Fibroblast of villous mesenchyme (primary cell): ENCODE measurements at regions not wholly inside any gene's neighbourhood (a gene's known extent, or its start where the extent isn't known, plus 50 kb on each side); places are given as distances from the start of the nearest gene placed in this dataset.
"Not testable (repeated sequence)": the region's sequence is repeated elsewhere in the genome, so short reads cannot be mapped to it uniquely, and the experiment has no call there.

Source experiments
- DNase-seq: peaks from one replicate; pipeline ENCODE4 v3.0.0-alpha.2; 2010; ENCODE audit warnings: low read depth
- H3K4me3 ChIP-seq: 2 replicates; pipeline ENCODE4 v1.5.1; 2011; ENCODE audit warnings: low read depth, mild to moderate bottlenecking, low read length
- TF ChIP-seq, protein P1 (sequence below): IDR thresholded peaks from 2 replicates; pipeline ENCODE4 v1.5.1; 2012; ENCODE audit warnings: low read depth, mild to moderate bottlenecking, low read length; ENCODE audit not compliant: insufficient read depth

DNA sequence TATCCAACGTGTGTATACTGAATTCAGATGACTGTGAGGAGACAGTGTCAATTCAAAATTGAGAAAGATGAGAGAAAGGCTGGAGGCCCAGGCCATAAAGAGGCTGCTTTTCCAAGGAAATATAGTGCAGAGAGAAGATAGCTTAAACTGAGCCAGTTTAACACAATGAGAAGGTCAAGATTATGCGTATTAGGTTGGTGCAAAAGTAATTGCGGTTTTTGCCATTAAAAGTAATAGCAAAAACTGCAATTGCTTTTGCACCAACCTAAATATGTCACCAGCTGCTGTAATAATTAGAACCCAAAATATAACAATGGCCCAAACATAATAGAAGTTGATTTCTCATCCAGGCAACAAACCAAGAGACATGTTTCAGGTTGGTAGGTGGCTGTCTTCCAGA lies 148.7 kb upstream of the ATP5MC3 start:
- DNase-seq = no peak
- TF ChIP-seq, protein P1, sequence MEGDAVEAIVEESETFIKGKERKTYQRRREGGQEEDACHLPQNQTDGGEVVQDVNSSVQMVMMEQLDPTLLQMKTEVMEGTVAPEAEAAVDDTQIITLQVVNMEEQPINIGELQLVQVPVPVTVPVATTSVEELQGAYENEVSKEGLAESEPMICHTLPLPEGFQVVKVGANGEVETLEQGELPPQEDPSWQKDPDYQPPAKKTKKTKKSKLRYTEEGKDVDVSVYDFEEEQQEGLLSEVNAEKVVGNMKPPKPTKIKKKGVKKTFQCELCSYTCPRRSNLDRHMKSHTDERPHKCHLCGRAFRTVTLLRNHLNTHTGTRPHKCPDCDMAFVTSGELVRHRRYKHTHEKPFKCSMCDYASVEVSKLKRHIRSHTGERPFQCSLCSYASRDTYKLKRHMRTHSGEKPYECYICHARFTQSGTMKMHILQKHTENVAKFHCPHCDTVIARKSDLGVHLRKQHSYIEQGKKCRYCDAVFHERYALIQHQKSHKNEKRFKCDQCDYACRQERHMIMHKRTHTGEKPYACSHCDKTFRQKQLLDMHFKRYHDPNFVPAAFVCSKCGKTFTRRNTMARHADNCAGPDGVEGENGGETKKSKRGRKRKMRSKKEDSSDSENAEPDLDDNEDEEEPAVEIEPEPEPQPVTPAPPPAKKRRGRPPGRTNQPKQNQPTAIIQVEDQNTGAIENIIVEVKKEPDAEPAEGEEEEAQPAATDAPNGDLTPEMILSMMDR = no peak
- no peak overlapping the region for H3K4me3 ChIP-seq

DNA sequence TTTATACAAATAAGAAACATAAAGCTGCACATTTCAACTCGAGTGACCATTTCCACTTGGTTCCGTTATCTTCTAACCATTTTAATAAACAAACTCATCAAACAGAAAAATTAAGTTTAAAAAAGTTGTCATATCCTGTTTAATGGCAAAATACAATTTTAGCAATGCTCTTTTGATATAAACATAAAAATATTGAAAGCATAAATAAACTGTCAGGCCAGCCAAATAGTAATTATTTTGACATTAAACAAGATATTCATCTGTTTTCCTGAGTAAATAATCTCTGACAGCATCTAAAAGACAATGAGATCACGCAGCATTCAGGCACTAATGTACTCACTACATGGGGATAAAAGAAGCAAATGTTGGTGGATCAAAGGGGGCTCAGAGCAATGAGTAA lies 145.3 kb upstream of the ATP5MC3 start:
- TF ChIP-seq, protein P1 = no peak
- H3K4me3 ChIP-seq = no peak overlapping the region
- DNase-seq = no peak

DNA sequence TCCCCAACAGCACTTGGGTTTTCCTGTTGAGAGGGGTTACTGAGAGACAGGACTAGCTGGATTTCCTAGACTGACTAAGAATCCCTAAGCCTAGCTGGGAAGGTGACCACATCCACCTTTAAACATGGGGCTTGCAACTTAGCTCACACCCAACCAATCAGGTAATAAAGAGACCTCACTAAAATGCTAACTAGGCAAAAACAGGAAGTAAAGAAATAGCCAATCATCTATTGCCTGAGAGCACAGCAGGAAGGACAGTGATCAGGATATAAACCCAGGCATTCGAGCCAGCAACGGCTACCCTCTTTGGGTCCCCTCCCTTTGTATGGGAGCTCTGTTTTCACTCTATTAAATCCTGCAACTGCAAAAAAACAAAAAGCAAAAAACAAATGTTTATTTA lies 144.7 kb upstream of the ATP5MC3 start:
- not testable (repeated sequence) for DNase-seq

DNA sequence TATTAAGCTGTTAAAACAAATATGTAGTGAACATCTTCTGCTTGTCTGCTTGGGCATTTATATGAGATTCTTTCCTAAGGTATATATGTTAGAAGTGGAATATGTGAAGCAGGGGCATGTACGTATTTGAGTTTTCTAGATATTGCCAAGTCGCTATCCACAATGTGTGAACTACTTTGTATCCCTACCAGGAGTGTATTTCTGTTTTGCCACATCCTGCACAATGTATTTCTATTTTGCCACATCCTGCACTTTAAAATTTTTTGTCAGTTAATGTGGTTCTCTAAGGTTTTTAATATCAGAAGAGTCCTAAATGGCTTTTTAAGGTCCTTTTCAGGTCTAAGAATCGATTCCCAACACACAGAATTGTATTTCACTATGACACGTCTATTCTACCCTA lies 141.7 kb upstream of the ATP5MC3 start:
- TF ChIP-seq, protein P1 = no peak
- no peak for DNase-seq
- no peak overlapping the region for H3K4me3 ChIP-seq

More for the DNA sequence above, 144.7 kb upstream of the ATP5MC3 start:
- H3K4me3 ChIP-seq = not testable (repeated sequence)

DNA sequence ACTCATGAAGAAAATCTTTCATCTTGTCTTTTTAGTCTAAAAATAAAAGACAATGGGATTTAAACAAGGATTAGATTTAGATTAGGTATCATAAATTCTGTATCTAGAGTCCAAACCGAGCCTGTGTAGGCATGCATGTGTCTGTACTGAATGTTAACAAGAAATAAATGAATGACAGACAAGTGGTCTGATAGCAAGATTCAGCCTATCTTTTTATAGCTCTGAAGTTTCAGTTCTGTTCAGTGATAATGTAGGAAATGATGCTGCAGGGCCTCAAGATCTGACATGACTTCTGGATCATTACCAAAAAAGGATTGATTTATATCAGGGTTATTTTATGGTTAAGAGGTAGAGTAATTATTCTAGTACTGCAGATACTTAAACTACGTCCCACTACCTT lies 137.0 kb upstream of the ATP5MC3 start:
- TF ChIP-seq, protein P1 = no peak
- DNase-seq = no peak

DNA sequence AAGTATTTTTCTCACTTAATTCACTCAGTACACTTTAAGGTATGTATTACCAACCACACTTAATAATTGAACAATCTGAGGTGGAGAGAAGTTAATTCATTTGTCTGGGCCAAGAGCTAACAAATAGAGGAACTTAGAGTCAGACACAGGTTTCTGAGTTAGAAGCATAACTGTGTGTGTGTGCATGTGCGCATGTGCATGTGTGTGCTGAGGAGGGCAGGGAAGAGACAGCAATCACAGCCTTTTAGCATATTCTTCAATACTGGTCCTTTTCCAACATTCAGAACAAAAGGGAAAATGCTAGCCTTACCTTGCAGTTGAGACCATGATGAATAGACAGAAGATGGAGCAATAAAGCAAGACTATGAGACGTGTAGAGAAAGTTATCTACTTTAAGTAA lies 136.2 kb upstream of the ATP5MC3 start:
- no peak overlapping the region for H3K4me3 ChIP-seq
- no peak for DNase-seq
- TF ChIP-seq, protein P1 = no peak

More for the DNA sequence above, 137.0 kb upstream of the ATP5MC3 start:
- H3K4me3 ChIP-seq = no peak overlapping the region

DNA sequence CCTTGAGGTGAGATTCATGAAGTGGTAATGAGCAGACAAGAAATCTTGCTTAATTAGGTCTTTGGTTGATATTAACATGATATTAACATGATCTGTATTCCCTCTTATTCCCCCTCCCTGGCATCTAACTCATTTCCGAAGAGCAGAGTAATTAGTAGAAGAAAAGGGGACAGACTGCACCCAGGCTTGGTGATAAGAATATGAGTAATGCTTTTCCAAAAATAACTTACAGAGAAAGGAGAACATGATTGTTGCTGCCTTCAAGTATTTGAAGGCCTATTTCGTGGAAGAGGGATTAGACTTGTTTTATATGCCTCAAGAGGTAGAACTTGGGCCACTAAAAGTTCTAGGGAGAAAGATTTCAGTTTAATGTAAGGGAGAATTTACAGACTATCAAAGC lies 130.6 kb upstream of the ATP5MC3 start:
- TF ChIP-seq, protein P1 = no peak
- H3K4me3 ChIP-seq = no peak overlapping the region
- no peak for DNase-seq
